Activated CD4-positive, alpha-beta T cell treated with anti-CD3 and anti-CD28 coated beads, Interleukin-2, amount 50 U/mL, for 16 hours (primary cell): ENCODE measurements at regions not wholly inside any gene's neighbourhood (a gene's known extent, or its start where the extent isn't known, plus 50 kb on each side); places are given as distances from the start of the nearest gene placed in this dataset.

Source experiments
- DNase-seq: peaks from one replicate; pipeline ENCODE4 v3.0.0-alpha.2; 2020

GRCh38 chr2:146633159-146633558 lies 1211.7 kb upstream of the ACVR2A start:
- DNase-seq = no peak

DNA sequence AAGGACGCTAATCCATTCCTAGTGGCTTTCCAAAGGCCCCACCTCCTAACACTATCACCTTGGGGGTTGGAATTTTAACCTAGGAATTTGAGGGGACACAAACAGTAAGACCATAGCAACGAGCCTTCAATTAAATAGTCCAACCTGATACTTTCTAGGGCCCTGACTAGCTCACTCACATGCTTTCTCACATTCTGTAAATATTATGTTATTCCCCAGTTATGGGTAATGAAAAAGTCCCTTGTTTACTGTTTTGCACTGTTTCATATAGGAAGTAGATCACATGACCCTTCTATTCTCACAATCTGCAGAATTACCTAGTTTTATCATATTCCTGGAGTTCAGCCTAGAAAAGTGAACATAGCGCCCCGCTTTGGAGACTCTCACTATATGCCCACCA lies 1212.1 kb upstream of the ACVR2A start:
- DNase-seq = no peak

DNA sequence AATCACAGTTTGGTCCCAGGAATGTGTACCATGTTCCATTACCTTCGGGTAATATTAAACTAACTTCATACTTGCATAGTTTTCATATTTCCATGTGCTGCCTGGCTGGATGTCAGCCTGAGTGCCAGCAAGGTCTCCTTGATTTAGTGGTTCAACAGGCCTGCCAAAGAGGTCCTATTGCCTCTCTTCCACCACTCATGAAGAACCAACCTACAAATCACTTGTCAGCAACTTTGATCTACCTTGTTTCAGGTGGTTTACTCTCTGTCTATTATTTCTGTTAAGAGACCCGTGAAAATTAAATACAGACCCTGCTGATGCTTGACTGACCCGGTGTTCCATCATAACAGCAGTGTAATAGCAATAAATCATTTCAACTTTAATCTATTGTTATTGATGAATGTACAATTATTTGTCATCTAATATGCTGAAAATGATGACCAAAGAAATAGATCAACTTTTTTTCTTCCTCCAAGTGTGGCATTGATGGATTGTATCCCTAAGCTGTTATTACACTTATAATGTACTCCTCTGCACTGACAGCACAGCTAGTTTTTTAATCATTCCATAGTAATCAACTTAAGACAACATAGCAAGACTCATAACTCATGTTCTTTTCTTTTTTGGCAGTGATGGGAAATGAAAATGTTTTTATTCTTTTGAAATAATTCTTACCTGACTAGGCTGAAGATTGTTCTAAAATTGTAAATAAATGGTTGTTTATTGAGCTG lies 1220.2 kb upstream of the ACVR2A start:
- no peak for DNase-seq

DNA sequence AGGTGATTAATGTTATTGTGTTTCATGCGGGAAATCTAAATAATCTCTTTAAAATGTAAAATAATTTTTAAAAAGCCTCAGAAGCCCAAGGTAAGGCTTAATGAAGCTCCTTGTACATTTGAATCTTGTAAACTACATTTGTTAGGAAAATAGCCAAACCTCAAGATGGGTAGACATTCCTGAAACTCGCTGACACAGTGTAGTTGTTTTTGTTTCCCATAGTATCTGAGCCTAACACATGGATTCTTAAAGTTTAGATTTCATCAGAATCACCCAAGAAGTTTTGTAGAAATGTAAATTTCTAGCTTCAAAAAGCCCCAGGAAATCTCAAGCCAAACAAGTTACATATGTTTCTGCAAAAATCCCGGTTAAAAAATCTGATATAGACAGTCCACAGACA lies 1221.1 kb upstream of the ACVR2A start:
- DNase-seq = no peak

DNA sequence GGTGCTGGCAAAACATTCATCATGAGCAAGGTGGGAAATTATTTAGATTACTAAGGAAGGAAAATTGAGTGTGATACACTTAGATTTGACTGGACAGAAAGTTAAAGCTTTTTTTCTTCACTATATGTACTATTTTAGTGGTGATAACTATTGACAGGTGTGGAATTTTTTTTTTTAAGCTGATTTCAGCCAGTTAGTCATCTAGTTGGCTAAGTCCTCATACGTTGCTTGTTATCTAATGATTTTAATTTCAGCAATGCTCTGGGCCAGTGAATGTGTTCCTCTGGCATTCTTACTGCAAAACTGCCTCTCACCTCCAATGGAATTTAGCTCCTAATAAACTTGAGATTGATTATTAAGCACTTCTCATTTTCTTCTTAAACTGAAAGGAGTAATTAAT lies 1223.2 kb upstream of the ACVR2A start:
- no peak for DNase-seq

DNA sequence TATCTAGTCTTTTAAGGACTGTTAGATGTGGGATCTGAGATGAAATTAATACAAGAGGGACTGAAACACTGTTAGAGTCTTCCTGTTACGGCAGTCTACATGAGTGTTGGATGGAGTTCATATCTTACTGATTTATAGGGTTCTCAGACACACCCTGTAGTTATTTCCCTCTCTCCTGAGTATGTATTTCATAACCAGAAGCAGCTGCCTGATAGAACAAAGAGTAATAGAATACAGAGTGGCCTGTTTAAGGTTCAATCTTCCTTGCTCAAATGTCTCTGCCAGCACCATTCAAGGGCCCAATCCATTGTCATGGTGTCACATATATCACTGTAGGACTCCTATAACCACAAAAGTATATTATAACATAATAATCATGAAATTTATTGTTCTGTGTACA lies 1229.1 kb upstream of the ACVR2A start:
- DNase-seq = no peak

- DNase-seq = no peak
Measured at GRCh38 chr2:146608490-146608889, 1236.3 kb upstream of the ACVR2A start.

DNA sequence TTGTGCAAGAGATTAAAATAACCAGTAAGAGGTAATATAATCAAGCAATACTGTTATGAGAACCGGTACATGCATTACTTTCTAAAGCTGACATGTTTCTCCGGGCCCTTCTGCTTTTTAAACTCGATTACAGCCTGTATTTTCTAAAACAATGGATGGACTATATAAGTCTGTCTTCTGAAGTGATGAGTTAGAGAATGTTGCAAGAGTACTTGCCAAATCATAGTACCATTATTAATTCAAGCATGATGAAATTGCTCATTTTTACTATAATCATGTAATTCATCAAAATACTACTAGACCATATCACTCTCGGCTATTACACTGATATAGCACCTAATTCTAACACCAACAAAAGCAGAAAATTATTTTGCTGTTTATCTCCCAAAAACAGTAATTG lies 1240.3 kb upstream of the ACVR2A start:
- DNase-seq = no peak

DNA sequence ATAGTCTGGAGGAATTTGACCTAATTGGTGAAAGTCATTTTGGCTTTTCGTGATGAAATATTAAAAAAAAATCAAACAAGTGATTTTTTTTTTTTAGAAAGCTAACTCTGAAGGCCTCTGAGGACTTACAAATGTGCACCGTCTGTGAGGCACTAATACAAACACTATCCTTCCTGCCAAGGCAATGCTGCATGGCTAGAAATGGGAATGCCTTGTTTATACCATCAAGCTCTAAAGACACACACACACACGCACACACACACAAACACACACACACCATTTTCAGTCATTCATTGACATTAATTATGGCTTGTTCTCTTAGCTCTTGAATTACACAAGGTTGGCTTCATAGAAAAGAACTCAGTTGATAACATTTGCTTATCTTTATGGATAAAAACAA lies 1242.0 kb upstream of the ACVR2A start:
- DNase-seq = no peak

GRCh38 chr2:146602383-146602782 lies 1242.4 kb upstream of the ACVR2A start:
- no peak for DNase-seq

GRCh38 chr2:146598791-146599190 lies 1246.0 kb upstream of the ACVR2A start:
- no peak for DNase-seq

DNA sequence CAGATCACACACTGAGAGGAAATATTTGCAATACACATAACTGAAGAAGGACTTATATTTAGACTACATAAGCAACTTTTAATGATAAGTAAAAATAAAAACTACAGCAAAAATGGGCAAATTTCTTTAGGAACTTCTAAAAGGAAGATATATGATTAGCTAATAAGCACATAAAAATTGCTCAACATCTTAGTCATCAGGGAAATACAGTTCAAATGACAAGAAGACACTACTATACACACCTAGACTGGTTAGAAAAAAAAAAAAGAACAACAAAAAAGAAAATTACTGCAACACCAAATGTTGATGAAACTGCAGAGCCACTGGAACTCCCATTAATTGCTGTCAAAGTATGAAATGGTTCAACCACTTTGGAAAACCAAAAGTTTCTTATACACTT lies 1247.5 kb upstream of the ACVR2A start:
- DNase-seq = no peak

DNA sequence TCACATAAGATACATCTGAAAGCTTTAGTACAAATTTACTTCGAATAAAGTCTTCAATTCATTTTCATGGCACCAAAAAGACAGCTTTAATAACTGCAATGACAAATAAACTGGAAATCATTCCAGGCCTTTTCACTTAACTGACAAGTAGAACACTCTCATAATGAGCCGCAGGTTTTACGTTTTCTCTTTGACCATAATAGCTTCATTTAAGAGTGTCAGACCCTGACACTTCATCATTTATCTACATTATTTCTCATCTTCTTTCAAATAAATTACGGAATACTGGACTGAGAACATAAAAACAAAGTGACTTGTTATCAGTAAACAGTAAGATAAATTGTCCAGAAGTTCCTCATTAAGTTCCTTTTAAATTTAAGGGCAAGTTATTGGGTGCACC lies 1252.9 kb upstream of the ACVR2A start:
- DNase-seq = no peak

GRCh38 chr2:146587291-146587713 lies 1257.5 kb upstream of the ACVR2A start:
- DNase-seq = no peak

DNA sequence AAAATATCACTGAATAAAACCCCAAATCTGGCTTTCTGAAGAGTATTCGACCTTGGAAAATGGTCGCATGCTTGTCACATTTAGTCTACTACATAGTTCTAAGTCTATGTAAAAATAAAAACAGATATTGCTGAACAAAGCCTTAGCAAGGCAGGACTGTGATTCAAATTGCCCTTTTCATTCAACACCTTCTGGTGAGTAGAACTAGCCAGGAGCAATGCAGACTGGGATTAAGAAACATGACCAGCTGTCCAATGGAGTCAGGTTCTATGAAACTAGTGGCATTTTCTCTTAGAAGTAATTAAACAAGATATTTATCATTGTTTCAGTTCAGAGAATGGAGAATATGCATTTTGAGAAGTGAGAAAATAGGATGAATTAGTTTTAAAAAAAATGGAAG lies 1260.5 kb upstream of the ACVR2A start:
- DNase-seq = no peak

DNA sequence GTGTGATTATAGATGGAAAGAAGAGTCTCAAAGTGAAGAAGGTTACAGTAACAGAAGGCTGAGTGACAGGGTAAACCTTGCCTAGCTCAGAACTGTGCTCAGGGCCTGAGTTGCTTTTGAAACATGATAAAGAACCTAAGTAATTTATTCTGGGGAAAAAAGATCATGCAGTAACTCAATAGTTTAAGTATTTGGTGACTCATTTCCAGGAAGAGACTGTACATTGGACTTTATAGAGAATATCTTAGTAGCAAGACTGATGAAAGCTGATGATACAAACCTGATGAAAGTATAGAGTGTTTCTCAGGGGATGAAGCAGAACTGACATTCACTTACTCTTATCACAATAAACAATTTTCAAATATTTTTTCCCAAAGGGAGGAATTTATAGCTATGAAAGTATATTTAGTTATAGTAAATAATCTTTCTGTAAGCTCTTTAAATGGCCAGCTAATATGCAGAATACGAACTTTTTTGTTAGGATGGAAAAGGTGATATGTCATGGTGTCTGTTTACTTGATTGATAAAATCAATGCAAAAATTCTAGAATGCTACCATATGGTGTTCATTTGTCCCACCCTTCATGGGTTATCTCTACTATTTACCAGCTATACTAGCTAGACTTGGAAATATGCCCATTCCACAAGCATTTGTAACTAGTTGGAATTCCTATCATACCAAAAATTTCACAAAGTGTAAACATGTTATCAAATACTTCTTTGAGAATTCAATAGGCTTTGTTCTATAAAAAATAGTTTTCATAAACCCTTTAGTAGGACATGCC lies 1265.5 kb upstream of the ACVR2A start:
- DNase-seq = no peak

- no peak for DNase-seq
Measured at GRCh38 chr2:146576339-146577111, 1268.3 kb upstream of the ACVR2A start.

DNA sequence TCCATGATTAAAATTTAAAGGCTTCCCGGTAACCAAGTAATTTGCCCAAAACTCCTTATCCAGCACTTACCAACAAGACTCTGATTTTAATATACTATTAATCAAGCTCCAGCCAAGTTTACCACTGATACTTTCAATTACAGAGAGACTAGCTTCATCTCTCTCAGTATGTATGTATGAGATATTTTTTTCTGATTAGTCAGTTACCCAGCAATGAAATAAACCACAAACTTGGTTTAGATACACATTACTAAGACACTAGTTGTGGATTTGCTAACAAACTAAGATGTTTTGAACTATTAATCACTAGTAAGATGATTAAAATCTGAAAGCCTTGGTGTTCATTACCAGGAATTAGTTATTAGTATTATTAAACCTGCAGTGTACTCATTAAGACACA lies 1272.2 kb upstream of the ACVR2A start:
- DNase-seq = no peak

GRCh38 chr2:146561996-146562395 lies 1282.8 kb upstream of the ACVR2A start:
- DNase-seq = no peak

- DNase-seq = no peak
Measured at GRCh38 chr2:146547236-146547635, 1297.6 kb upstream of the ACVR2A start.

- no peak for DNase-seq
Measured at GRCh38 chr2:146544701-146545100, 1300.1 kb upstream of the ACVR2A start.

- DNase-seq = no peak
Measured at GRCh38 chr2:146541896-146542295, 1302.9 kb upstream of the ACVR2A start.

GRCh38 chr2:146540271-146540932 lies 1304.4 kb upstream of the ACVR2A start:
- no peak for DNase-seq
